ENCODE measurements at regions not wholly inside any gene's neighbourhood (a gene's known extent, or its start where the extent isn't known, plus 50 kb on each side); places are given as distances from the start of the nearest gene placed in this dataset.

DNA sequence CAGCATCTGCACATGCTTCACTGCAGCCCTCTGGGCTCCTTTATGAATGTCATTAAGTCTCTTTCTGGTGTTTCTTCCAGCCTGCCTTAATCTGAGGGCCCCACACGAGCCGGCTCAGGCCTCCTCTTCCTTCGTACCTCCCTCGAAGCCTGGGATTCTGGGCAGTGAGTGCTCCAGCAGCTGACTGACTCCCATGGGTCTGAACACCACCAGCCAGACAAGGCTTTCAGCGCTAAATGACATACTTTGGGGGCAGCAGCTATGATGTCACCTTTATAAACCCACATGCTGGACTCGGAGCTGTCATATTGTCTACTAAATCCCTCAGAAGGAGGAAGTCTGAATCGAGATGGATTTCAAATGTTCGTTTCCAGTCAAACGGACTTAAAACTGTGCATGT, 127.1 kb downstream of the TRIM29 start:
- Histone ChIP-seq H3K9me3 (ENCODE audit: insufficient read depth, low read depth, low read length) (no peaks in the 10 kb centered on the region), H3K27me3 (ENCODE audit: insufficient read depth, low read length) (peaks cover 17% of the 10 kb centered on the region), H3K27ac (ENCODE audit: low read length) (no peak overlapping the region), H3K4me3 (ENCODE audit: low read length) (no peak overlapping the region), H3K4me1 (ENCODE audit: insufficient read depth, low read length) (no peaks in the 10 kb centered on the region; the same call in 1 of the 2 replicates), H3K9ac (ENCODE audit: low read depth, low read length) (no peak overlapping the region), H3K36me3 (ENCODE audit: insufficient read depth, low read depth, low read length) (no peaks in the 10 kb centered on the region)

DNA sequence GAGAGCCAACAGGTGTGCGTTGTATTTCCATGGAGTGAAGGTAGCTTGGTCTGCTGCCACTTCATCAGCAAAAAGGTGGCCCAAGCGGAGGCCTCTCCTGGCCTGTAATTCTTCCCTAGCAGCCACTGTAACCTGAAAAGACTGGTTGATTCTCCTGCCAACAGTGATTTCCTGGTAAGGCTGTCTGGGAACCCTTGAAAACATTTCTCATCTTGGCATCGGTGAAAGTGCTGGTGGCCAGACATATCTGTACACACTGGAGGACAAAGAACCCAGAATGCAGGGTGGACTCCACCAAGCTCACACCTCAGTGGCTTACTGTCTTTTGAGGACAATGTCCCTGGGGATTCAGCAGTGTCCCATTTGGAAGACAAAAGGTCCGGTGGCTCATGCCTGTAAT, 128.0 kb downstream of the TRIM29 start:
- Histone ChIP-seq H3K9me3 (ENCODE audit: insufficient read depth, low read depth, low read length) (no peaks in the 10 kb centered on the region), H3K4me3 (ENCODE audit: low read length) (no peak overlapping the region), H3K36me3 (ENCODE audit: insufficient read depth, low read depth, low read length) (no peaks in the 10 kb centered on the region), H3K27me3 (ENCODE audit: insufficient read depth, low read length) (peaks cover 14% of the 10 kb centered on the region), H3K4me1 (ENCODE audit: insufficient read depth, low read length) (no peaks in the 10 kb centered on the region; the same call in 1 of the 2 replicates), H3K9ac (ENCODE audit: low read depth, low read length) (no peak overlapping the region), H3K27ac (ENCODE audit: low read length) (no peak overlapping the region)

GRCh38 chr11:120007144-120007543, 130.8 kb downstream of the TRIM29 start:
- Histone ChIP-seq H3K36me3 (ENCODE audit: insufficient read depth, low read depth, low read length) (no peaks in the 10 kb centered on the region), H3K4me1 (ENCODE audit: insufficient read depth, low read length) (no peaks in the 10 kb centered on the region), H3K27me3 (ENCODE audit: insufficient read depth, low read length) (peaks cover 8% of the 10 kb centered on the region), H3K9me3 (ENCODE audit: insufficient read depth, low read depth, low read length) (no peaks in the 10 kb centered on the region), H3K9ac (ENCODE audit: low read depth, low read length) (no peak overlapping the region), H3K27ac (ENCODE audit: low read length) (no peak overlapping the region), H3K4me3 (ENCODE audit: low read length) (no peak overlapping the region)

DNA sequence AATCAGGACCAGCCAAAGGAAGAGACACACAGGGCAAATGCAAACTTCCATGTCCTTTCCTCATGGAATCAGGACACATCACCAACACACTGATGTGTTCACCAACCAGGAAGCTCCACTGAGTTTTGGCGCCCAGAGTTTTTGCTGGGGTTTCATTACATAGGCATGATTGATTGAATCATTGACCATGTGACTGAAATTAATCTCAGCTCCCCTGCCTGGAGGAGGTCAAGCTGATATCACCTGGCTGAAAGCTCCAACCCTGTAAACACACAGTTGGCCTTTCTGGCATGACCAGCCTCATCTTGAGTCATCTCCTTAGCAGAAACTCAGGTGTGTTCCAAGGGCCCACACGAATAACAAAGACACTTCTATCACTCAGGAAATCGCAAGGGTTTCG, 133.2 kb downstream of the TRIM29 start:
- H3K27me3 ChIP-seq (ENCODE audit: insufficient read depth, low read length) = no peaks in the 10 kb centered on the region
- H3K4me1 ChIP-seq (ENCODE audit: insufficient read depth, low read length) = peaks cover 11% of the 10 kb centered on the region
- H3K27ac ChIP-seq (ENCODE audit: low read length) = no peak overlapping the region
- H3K4me3 ChIP-seq (ENCODE audit: low read length) = no peak overlapping the region
- H3K36me3 ChIP-seq (ENCODE audit: insufficient read depth, low read depth, low read length) = no peaks in the 10 kb centered on the region
- H3K9me3 ChIP-seq (ENCODE audit: insufficient read depth, low read depth, low read length) = no peaks in the 10 kb centered on the region
- H3K9ac ChIP-seq (ENCODE audit: low read depth, low read length) = no peak overlapping the region

GRCh38 chr11:120001178-120002090, 136.5 kb downstream of the TRIM29 start:
- H3K4me1 ChIP-seq (ENCODE audit: insufficient read depth, low read length) = peaks cover 11% of the 10 kb centered on the region
- no peaks in the 10 kb centered on the region for H3K27me3 ChIP-seq (ENCODE audit: insufficient read depth, low read length)
- no peaks in the 10 kb centered on the region for H3K36me3 ChIP-seq (ENCODE audit: insufficient read depth, low read depth, low read length)
- no peak overlapping the region for H3K27ac ChIP-seq (ENCODE audit: low read length)
- H3K4me3 ChIP-seq (ENCODE audit: low read length) = peak overlapping the region; percentile 23; the same call in 1 of the 2 replicates
- no peak overlapping the region for H3K9ac ChIP-seq (ENCODE audit: low read depth, low read length)
- no peaks in the 10 kb centered on the region for H3K9me3 ChIP-seq (ENCODE audit: insufficient read depth, low read depth, low read length)

GRCh38 chr11:119999220-119999619, 138.7 kb downstream of the TRIM29 start:
- peaks cover 11% of the 10 kb centered on the region for H3K4me1 ChIP-seq (ENCODE audit: insufficient read depth, low read length)
- no peaks in the 10 kb centered on the region for H3K9me3 ChIP-seq (ENCODE audit: insufficient read depth, low read depth, low read length)
- no peak overlapping the region for H3K9ac ChIP-seq (ENCODE audit: low read depth, low read length)
- no peaks in the 10 kb centered on the region for H3K36me3 ChIP-seq (ENCODE audit: insufficient read depth, low read depth, low read length)
- H3K27me3 ChIP-seq (ENCODE audit: insufficient read depth, low read length) = no peaks in the 10 kb centered on the region
- no peak overlapping the region for H3K27ac ChIP-seq (ENCODE audit: low read length)
- no peak overlapping the region for H3K4me3 ChIP-seq (ENCODE audit: low read length)

- Histone ChIP-seq H3K9ac (ENCODE audit: low read depth, low read length) (no peak overlapping the region), H3K9me3 (ENCODE audit: insufficient read depth, low read depth, low read length) (no peaks in the 10 kb centered on the region), H3K27ac (ENCODE audit: low read length) (no peak overlapping the region), H3K4me3 (ENCODE audit: low read length) (no peak overlapping the region), H3K36me3 (ENCODE audit: insufficient read depth, low read depth, low read length) (no peaks in the 10 kb centered on the region), H3K27me3 (ENCODE audit: insufficient read depth, low read length) (no peaks in the 10 kb centered on the region), H3K4me1 (ENCODE audit: insufficient read depth, low read length) (peaks cover 11% of the 10 kb centered on the region)
Observed at GRCh38 chr11:119996556-119996955, 141.4 kb downstream of the TRIM29 start.

GRCh38 chr11:119995730-119996491, 142.0 kb downstream of the TRIM29 start:
- no peak overlapping the region for H3K4me3 ChIP-seq (ENCODE audit: low read length)
- peaks cover 5% of the 10 kb centered on the region; the same call in 1 of the 2 replicates for H3K4me1 ChIP-seq (ENCODE audit: insufficient read depth, low read length)
- H3K27me3 ChIP-seq (ENCODE audit: insufficient read depth, low read length) = 0 out of 2 replicates have a peak, but pooled peaks cover 3% of the 10 kb centered on the region
- no peaks in the 10 kb centered on the region for H3K36me3 ChIP-seq (ENCODE audit: insufficient read depth, low read depth, low read length)
- no peak overlapping the region for H3K27ac ChIP-seq (ENCODE audit: low read length)
- H3K9me3 ChIP-seq (ENCODE audit: insufficient read depth, low read depth, low read length) = no peaks in the 10 kb centered on the region
- no peak overlapping the region for H3K9ac ChIP-seq (ENCODE audit: low read depth, low read length)

DNA sequence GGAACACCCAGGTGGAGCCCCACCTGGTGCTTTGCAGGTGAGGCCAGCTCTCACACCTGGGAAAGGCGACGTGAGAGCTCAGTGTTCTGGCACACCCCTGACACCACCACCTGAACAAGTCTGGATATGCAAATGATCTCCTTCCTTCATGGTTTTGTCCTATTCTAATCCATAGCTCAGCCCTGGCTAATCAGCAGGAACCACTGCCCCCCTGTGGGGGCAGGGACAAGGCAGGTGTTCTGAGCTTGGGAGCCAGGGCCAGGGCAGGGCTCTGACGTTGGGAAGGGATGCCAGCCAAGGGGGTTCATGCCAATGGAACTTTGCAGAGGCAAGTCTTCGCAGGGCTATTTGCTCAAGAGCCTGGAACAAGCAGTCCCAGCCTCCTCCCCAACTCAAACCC, 144.2 kb downstream of the TRIM29 start:
- no peak overlapping the region for H3K27ac ChIP-seq (ENCODE audit: low read length)
- 0 out of 2 replicates have a peak, but pooled peaks cover 5% of the 10 kb centered on the region for H3K27me3 ChIP-seq (ENCODE audit: insufficient read depth, low read length)
- H3K36me3 ChIP-seq (ENCODE audit: insufficient read depth, low read depth, low read length) = no peaks in the 10 kb centered on the region
- no peak overlapping the region for H3K4me3 ChIP-seq (ENCODE audit: low read length)
- no peaks in the 10 kb centered on the region for H3K9me3 ChIP-seq (ENCODE audit: insufficient read depth, low read depth, low read length)
- peaks cover 3% of the 10 kb centered on the region; the same call in 1 of the 2 replicates for H3K4me1 ChIP-seq (ENCODE audit: insufficient read depth, low read length)
- no peak overlapping the region for H3K9ac ChIP-seq (ENCODE audit: low read depth, low read length)

DNA sequence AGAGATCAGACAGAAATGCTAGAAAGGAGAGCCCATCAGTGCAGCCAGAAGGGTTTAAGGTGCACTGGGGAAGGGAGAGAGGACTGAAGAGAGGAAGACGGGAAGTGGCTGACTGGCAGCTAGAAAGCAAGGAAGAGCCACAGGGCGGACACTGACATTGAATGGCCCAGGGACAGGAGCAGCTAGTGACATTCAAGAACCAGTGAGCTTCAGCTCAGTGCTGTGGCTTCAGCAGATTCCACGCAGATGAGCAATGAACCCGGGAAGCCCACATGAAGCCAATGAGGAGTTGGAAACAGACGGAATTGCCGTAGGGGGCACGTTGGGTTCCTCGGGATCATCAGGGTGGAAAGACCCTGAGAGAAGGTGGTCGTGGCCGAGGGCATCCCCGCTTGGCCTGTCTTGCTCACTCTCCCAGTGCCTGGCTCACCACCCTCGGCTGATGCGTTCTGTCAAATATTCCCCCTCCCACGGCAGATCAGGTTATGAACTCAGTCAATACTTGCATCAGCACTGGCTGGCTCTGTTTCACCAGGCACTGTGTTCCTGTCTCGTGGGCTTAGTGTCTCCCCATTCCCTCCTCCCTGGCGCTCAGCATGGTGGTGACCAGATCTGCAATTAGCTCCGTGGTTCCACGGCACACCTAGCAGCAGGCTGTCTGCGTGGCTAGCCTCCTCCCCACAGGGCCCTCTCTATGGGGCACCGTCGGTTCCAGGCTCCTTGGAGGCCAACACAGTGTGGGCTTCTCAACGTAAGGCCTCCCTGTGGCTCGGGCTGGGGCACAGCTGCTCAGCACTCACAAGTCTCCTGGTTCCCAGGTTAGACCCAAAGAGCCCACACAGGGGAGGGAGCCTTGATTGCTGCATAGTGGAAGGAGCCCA, 145.5 kb downstream of the TRIM29 start:
- H3K4me1 ChIP-seq (ENCODE audit: insufficient read depth, low read length) = peaks cover 3% of the 10 kb centered on the region; the same call in 1 of the 2 replicates
- no peak overlapping the region for H3K27ac ChIP-seq (ENCODE audit: low read length)
- H3K36me3 ChIP-seq (ENCODE audit: insufficient read depth, low read depth, low read length) = no peaks in the 10 kb centered on the region
- H3K9ac ChIP-seq (ENCODE audit: low read depth, low read length) = no peak overlapping the region
- H3K27me3 ChIP-seq (ENCODE audit: insufficient read depth, low read length) = 0 out of 2 replicates have a peak, but pooled peaks cover 5% of the 10 kb centered on the region
- H3K9me3 ChIP-seq (ENCODE audit: insufficient read depth, low read depth, low read length) = no peaks in the 10 kb centered on the region
- no peak overlapping the region for H3K4me3 ChIP-seq (ENCODE audit: low read length)

GRCh38 chr11:119991669-119992068, 146.2 kb downstream of the TRIM29 start:
- no peak overlapping the region for H3K9ac ChIP-seq (ENCODE audit: low read depth, low read length)
- H3K27ac ChIP-seq (ENCODE audit: low read length) = no peak overlapping the region
- 0 out of 2 replicates have a peak, but pooled peaks cover 5% of the 10 kb centered on the region for H3K27me3 ChIP-seq (ENCODE audit: insufficient read depth, low read length)
- peaks cover 3% of the 10 kb centered on the region; the same call in 1 of the 2 replicates for H3K4me1 ChIP-seq (ENCODE audit: insufficient read depth, low read length)
- H3K4me3 ChIP-seq (ENCODE audit: low read length) = no peak overlapping the region
- H3K9me3 ChIP-seq (ENCODE audit: insufficient read depth, low read depth, low read length) = no peaks in the 10 kb centered on the region
- no peaks in the 10 kb centered on the region for H3K36me3 ChIP-seq (ENCODE audit: insufficient read depth, low read depth, low read length)

Data from iPS-20b (cell line).